NCI-H1048 (cell line): ENCODE measurements at regions not wholly inside any gene's neighbourhood (a gene's known extent, or its start where the extent isn't known, plus 50 kb on each side); places are given as distances from the start of the nearest gene placed in this dataset.

ENCODE experiments used
- DNase-seq: peaks from one replicate; lab custom pipeline; 2025; lab: John Stamatoyannopoulos, UW

GRCh38 chr11:115081972-115082371 is 403.6 kb downstream of the NXPE2 start:
- DNase-seq, result no peak

- no peak for DNase-seq
Measured at GRCh38 chr11:115083144-115083806, 404.9 kb downstream of the NXPE2 start.

- DNase-seq, result no peak
Measured at GRCh38 chr11:115084231-115084630, 405.9 kb downstream of the NXPE2 start.

GRCh38 chr11:115085461-115086210 is 407.3 kb downstream of the NXPE2 start:
- no peak for DNase-seq

GRCh38 chr11:115087791-115088190 is 409.5 kb downstream of the NXPE2 start:
- no peak for DNase-seq

GRCh38 chr11:115092516-115092915 is 411.7 kb downstream of the CADM1 start:
- no peak for DNase-seq

GRCh38 chr11:115097796-115098408 is 406.3 kb downstream of the CADM1 start:
- no peak for DNase-seq

GRCh38 chr11:115100706-115101105 is 403.5 kb downstream of the CADM1 start:
- no peak for DNase-seq

- no peak for DNase-seq
Measured at GRCh38 chr11:115103921-115104320, 400.3 kb downstream of the CADM1 start.

GRCh38 chr11:115104851-115105453 is 399.3 kb downstream of the CADM1 start:
- DNase-seq, result no peak

GRCh38 chr11:115111066-115111465 is 393.1 kb downstream of the CADM1 start:
- DNase-seq, result no peak

GRCh38 chr11:115112754-115113153 is 391.5 kb downstream of the CADM1 start:
- DNase-seq, result no peak

- no peak for DNase-seq
Measured at GRCh38 chr11:115117956-115118493, 386.2 kb downstream of the CADM1 start.

GRCh38 chr11:115119146-115119545 is 385.1 kb downstream of the CADM1 start:
- no peak for DNase-seq
